HG02981 (cell line): ENCODE measurements at regions not wholly inside any gene's neighbourhood (a gene's known extent, or its start where the extent isn't known, plus 50 kb on each side); places are given as distances from the start of the nearest gene placed in this dataset.

Experiments used
- ATAC-seq: cut with Tn5 transposase; IDR thresholded peaks from one replicate; pipeline ENCODE4 v1.9.1; 2021; ENCODE audit warnings: mild to moderate bottlenecking, moderate library complexity; ENCODE audit not compliant: unreplicated experiment

DNA sequence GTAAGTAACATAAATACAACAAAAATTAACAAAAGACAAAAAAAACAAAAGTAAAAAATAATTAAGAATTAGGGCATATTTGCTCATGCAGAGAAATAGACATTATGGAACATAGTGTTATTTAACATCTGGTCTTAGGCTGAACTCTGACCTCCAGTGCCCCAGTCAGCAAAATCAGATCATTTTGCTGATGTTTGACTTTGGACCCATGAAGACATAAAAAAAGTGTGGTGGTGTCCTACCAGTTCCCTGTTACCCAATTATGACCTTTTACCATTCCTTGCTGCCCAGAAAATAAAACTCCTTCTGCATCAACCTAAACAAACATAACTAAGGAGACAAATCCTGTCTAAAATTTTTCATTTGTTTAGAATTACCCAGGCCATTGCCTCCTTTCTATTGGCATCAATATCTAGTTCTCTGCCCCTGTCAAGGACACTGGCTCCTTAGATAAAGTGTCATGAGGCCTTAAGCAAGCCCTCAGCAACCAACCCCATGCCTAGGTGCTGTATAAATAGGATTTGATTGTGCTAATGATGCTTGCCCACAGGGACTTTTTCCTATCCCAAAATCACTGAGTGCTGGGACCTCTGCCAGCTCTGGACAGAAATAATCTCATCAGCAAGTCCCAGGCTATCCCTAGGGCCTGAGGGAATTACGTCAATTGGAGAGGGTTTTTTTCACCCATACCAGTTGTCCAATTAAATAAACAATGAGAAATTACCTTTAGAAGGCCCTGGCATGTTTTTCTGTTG is 334.5 kb upstream of the UMPS start:
- ATAC-seq = no peak

GRCh38 chr3:124396339-124396950 is 333.8 kb upstream of the UMPS start:
- no peak for ATAC-seq

- no peak for ATAC-seq
Measured at GRCh38 chr3:124397088-124397487, 333.2 kb upstream of the UMPS start.

DNA sequence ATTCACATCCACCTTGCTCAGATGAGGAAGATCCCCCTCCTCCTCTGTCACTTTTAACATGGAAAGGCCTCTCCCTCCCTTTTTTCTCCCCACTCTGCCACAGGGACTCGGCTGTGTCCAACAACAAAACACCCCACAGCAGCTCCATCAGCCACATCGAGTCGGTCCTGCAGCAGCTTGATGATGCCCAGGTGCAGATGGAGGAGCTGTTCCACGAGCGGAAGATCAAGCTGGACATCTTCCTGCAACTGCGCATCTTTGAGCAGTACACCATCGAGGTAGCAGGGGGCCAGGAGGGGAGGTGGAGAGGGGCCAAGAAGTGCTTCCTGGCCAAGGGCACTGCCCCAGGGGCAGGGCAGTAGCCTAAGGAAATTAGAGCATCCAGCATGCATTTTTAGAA is 331.7 kb upstream of the UMPS start:
- no peak for ATAC-seq

GRCh38 chr3:124401843-124402242 is 328.4 kb upstream of the UMPS start:
- no peak for ATAC-seq

DNA sequence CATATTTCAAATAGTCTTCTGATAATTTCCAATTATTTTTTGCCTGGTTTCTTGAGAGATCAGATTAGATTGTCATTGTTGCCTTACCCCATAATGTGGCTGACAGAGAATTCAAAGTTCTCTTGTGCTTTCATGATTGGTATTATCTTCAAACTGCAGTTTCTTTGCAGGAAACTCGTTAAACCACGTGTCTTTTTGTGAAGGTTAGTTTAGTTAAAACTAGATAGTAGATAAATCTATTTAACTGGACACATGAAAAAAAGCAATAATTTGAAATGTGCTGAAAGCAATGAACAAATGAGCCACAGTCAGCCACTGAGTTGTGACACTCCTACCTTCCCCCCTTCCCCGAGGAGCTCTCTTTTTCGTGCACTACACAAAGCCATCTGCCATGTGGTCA is 327.5 kb upstream of the UMPS start:
- ATAC-seq = no peak

GRCh38 chr3:124404621-124405020 is 325.6 kb upstream of the UMPS start:
- no peak for ATAC-seq

DNA sequence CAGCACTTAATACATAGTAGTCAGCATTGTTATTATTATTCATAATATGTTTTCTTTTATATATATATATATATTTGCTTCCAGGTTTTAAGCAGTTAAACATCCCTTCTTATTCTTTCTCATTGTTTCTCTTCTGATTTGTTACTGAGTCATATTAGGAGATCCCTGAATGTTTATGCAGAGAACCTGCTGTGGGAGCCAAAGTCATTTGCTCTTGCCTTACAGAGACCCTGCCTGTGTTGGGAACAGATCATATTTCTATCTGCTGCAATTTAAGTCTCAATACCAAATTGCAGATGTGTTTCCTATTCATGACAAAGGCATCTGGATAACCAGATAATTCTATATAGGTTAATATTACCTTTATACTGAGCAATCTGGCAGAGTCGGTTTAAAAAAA is 323.0 kb upstream of the UMPS start:
- ATAC-seq = no peak

DNA sequence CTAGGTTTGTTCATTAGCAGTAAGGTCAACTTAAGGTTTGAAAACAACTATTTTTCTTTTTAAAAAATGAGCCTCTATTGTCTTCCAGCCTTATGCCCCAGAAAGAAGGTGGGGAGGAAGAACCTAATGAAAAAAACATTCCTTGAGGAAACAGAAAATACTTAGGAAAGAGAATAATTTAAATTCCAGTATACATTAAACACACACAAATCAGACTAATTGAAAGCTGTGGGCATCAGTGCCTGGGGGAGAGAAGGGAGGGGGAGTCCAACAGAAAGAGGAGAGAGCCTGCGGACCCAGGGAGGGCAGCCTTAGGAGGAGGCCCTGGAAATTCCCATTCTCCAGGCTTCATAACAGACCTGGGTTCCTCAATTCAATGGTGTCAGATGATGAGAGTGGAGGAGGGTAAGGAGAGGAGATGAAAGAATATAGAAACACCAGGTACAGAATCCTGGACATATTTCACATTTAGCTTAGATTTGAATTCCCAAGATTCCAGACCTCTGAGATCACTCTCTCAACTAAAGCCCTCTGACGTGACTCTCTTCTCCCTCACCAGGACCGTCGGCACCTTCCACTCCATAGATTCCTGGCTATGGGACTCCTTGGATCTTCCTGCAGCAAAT is 320.5 kb upstream of the UMPS start:
- no peak for ATAC-seq

DNA sequence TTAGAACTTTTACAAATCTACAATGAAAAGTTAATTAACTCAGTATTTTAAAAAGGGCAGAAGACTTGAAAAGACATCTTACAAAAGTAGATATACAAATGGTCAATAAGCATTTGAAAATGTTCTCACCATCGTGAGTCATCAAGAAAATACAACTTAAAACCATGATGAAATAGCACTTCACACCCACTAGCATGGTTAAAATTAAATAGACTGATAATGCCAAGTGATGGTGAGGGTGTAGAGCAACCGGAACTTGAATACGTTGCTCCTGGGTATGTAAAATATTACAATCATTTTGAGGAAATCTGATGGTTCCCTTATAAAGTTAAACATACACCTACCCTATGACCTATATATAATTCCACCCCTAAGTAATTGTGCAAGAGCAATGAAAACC is 319.8 kb upstream of the UMPS start:
- no peak for ATAC-seq

GRCh38 chr3:124411728-124412127 is 318.5 kb upstream of the UMPS start:
- ATAC-seq = no peak

GRCh38 chr3:124412644-124413043 is 317.6 kb upstream of the UMPS start:
- ATAC-seq = no peak

DNA sequence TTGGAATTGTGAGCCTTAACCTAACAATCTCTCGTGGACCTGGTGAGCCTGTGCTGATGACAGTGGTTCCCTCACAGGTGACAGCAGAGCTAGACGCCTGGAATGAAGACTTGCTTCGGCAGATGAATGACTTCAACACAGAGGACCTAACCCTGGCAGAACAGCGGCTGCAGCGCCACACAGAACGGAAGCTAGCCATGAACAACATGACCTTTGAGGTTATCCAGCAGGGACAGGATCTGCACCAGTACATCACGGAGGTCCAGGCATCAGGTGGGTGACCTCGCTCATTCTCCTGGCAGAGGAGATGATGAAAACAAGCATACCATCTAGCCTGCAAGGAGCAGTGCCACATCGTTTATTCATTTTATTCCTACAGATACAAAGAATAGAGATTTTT is 316.9 kb upstream of the UMPS start:
- no peak for ATAC-seq

- no peak for ATAC-seq
Measured at GRCh38 chr3:124413989-124414598, 316.2 kb upstream of the UMPS start.

DNA sequence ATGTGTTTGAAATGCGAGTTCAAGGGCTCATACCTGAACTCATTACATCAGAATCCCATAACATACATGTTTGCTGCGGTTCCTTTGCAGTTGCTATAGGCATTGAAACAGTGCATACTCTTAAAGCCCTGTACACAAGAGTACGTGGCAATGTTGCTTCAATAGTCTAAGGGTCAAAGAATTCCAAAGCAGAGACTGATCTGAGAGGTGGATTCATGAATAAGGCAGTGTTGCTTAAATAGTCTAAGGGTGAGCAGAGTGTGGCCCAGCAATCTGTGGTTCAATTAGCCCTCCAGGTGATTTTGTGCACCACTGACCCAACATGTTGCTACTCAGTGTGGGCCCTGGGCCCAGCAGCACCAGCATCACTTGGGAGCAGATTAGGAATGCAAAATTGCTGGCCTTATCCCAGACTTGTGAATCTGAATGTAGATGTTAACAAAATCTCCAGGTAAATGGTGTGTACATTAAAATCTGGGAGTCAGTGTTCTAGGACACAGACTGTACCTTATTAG is 314.7 kb upstream of the UMPS start:
- ATAC-seq = no peak

DNA sequence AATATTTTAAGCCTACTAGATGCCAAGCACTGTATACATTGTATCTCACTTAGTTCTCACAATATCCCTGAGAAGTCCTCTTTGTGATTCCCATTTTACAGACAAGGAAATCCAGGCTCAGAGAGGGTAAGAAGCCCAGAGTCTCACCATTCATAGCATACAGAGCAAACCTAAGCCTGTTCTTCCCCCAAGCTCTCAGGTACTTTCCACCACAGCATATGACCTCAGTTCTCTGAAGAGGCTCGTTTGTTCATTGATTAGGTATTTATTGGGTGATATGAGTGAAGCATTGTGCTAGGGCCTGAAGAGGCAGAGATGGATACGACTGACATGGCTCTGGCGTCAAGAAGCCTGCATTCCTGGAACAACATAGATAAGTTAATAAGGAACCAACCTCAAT is 310.9 kb upstream of the UMPS start:
- ATAC-seq = no peak

GRCh38 chr3:124420392-124420791 is 309.9 kb upstream of the UMPS start:
- no peak for ATAC-seq

DNA sequence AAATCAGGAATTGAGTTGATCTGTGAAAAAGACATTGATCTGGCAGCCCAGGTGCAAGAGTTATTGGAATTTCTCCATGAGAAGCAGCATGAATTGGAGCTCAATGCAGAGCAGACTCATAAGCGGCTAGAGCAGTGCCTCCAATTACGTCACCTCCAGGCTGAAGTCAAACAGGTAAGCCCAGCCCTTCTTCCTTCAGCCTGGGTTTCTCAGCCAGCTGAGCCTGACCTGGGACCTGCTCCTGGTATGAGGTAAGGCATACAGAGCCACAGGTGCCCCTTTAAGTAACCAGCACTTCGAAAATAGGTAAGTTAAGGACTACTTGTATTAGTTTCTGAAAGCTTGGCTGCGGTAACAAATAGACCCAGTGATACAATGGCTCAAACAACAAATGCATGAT is 307.4 kb upstream of the UMPS start:
- no peak for ATAC-seq

DNA sequence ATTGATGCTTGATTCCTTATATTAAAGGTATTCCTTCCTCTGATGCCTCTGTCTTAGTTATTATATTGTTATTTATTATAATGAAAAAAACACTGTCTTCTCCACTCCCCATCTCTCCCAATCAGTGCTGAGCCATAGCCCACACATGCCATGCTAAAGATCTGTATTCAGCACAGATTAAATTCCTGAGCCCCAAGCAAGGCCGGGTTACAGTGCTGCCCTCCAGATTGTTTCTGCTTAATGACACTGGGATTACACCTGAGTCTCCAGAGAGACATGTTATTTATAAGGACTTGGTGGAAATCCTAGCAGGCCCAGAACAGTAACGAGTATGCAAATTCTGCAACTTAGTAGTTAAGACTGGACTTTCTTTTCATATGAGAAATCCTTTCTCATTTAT is 305.9 kb upstream of the UMPS start:
- no peak for ATAC-seq

DNA sequence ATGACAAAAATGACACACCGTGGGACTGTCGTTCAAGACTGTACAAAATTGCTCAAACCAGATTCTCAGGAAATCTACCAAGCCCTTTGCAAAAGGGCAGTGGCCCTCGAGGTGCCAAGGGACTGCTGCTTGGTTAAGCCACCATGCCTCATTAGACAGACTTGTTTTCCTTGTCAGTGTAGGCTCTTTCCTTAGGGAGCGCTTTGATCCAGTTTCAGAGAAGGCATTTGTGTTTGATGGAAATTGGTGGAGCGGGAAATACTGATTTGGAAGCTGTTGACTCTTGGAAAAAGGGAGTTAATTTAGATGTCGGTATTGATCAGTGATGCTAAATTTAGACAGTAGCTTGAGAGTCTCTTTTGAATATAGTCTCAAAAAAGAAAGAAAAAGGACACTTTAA is 304.3 kb upstream of the UMPS start:
- no peak for ATAC-seq

DNA sequence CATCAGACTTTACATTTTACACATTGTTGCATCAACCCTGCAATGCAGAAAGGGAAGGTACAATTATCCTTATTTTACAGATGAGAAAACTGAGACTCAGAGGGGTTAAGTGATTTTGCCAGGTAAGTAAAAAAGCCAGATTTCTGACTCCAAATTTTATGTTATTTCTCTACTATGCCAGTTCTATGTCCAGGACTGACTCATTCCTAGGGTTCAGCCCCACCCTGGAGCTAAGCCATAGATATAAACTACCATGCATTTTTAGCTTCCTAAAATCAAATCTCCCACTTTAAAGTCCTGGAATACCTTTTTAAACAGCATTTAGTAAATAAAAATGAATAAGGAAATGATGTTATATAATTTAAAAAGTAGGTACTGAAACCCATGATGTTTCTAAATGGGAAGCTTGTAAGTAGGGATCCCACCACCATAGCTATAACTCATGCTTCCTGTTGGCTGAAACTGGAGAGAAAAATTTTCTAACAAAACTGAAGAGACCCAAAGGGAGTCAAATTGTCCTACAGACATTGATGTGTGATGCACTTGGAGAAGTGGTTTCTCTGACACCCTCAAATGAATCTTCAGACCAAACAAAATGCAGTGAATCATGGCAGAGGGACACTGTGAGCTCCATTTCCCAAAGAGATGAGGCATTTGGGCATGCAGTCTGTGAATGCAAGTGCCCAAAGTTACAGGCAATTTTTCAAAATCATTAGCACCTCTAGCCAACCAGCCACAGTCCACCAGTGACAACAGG is 301.7 kb upstream of the UMPS start:
- ATAC-seq = no peak
